ENCODE measurements at regions not wholly inside any gene's neighbourhood (a gene's known extent, or its start where the extent isn't known, plus 50 kb on each side); places are given as distances from the start of the nearest gene placed in this dataset.
A peak's percentile ranks its signal among the peaks of the same experiment; 100 is the strongest.

DNA sequence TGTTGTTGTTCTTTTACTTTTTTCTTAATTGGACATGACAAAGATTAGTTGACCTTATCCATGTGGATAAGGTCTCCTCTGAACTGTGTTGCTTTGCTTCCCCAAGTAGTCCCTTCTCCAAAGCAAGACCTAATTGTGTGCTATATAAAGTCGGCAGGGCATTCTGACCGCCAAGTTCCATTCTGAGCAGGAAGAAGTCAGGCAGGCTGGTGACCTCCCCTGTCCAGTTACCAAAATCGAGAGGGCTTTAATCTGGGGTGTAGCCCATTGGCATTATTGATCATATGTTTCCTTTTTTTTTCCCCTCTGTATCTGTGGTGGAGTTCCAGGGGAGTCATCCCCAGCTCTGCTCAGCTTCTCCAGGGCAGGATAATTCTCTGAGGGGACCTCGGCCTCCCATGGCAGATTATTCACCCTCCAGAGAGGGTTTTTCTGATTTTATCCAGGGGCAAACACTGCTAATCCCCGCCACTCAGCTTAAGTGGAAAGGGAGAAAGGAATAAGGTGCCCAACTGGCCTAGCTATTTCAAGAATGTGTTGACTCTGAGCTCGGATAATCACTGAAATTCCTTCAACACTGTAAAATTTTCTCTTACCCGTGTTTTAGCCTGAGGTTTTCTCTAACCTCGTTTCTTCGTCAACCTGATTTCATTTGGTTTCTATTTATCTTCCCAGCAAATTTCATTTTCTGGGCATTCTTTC, 71.8 kb upstream of the L3MBTL3 start:
- no peak overlapping the region for H2BK120ac ChIP-seq (ENCODE audit: low read depth, low read length)
- H3K23ac ChIP-seq (ENCODE audit: low read length in 2 of 2): no peak overlapping the region
- no peaks in the 10 kb centered on the region for H3K36me3 ChIP-seq (ENCODE audit: control insufficient read depth in 1 of 2, insufficient read depth in 2 of 2, low read depth in 1 of 2, low read length in 2 of 2)
- no peak overlapping the region for H3K18ac ChIP-seq (ENCODE audit: low read depth in 1 of 2, low read length in 2 of 2)
- no peak for DNase-seq
- peak overlapping the region; percentile 80 for H2AK5ac ChIP-seq (ENCODE audit: low read length, severe bottlenecking)
- H4K91ac ChIP-seq (ENCODE audit: low read length): no peak overlapping the region
- no peaks in the 10 kb centered on the region for H3K27me3 ChIP-seq (ENCODE audit: control insufficient read depth in 1 of 2, insufficient read depth in 1 of 2, low read length in 2 of 2)
- no peak overlapping the region for H3K14ac ChIP-seq (ENCODE audit: low read length in 2 of 2)
- H3K79me1 ChIP-seq (replicated peaks; ENCODE audit: low read length, poor library complexity, severe bottlenecking): no peaks in the 10 kb centered on the region
- no peak overlapping the region for H2AFZ ChIP-seq (ENCODE audit: low read depth, low read length)
- no peak overlapping the region for H3K4ac ChIP-seq (ENCODE audit: low read depth in 1 of 2, low read length in 2 of 2)
- no peak overlapping the region for H2BK15ac ChIP-seq (ENCODE audit: low read depth, poor library complexity, severe bottlenecking)
- H2BK12ac ChIP-seq (ENCODE audit: low read length in 2 of 2): no peak overlapping the region
- H3K27ac ChIP-seq (ENCODE audit: low read length, poor library complexity, severe bottlenecking): no peak overlapping the region
- 59% methylated on average over 9 of the region's 9 CpGs for WGBS
- H3K4me1 ChIP-seq (ENCODE audit: control insufficient read depth, insufficient read depth, low read depth, low read length): peaks cover 2% of the 10 kb centered on the region
- H3K9ac ChIP-seq (ENCODE audit: low read length): no peak overlapping the region
- H3K9me3 ChIP-seq (ENCODE audit: control insufficient read depth, low read length): no peaks in the 10 kb centered on the region
- H3K4me2 ChIP-seq (ENCODE audit: low read length, poor library complexity, severe bottlenecking): no peak overlapping the region
- H2BK5ac ChIP-seq (ENCODE audit: low read depth, low read length, poor library complexity, severe bottlenecking): no peak overlapping the region
- no peak overlapping the region for H4K8ac ChIP-seq (ENCODE audit: low read length)
- no peak overlapping the region for H3K4me3 ChIP-seq (ENCODE audit: insufficient read depth in 1 of 2, low read depth in 1 of 2, low read length in 2 of 2)

DNA sequence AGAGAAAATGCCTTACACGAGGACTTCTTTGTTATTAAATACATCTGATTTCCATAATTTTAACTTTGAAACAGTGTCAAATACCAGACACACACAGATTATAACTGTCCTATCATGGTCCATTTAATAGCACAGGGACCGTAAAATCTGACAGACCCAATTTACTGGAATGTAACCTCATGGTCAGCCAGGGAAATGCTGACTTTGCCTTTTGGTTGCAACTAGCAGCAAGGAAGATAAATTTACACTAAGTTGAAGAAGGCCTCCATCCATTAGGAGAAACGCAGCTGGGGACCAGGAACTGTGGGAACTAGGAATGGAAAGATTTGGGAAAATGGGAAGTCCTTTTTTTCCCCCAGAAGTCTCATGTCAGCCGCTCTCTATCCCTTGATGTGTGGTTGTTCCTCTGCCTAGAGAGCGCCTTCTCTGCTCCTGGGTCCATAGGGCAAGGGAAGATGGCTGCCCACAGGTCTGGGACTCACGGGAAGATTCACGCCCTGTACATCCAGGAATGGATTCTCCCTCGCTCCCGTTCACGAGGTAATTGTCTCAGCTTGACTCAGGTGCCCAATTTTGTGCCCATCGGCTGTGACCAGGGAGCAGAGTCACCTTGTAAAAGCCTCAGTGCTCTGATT, 74.6 kb upstream of the L3MBTL3 start:
- Histone ChIP-seq H2AFZ (ENCODE audit: low read depth, low read length) (no peak overlapping the region), H4K91ac (ENCODE audit: low read length) (no peak overlapping the region), H3K14ac (ENCODE audit: low read length in 2 of 2) (no peak overlapping the region), H3K18ac (ENCODE audit: low read depth in 1 of 2, low read length in 2 of 2) (no peak overlapping the region), H3K27ac (ENCODE audit: low read length, poor library complexity, severe bottlenecking) (no peak overlapping the region), H3K79me1 (replicated peaks; ENCODE audit: low read length, poor library complexity, severe bottlenecking) (no peaks in the 10 kb centered on the region), H3K4me2 (ENCODE audit: low read length, poor library complexity, severe bottlenecking) (no peak overlapping the region), H4K8ac (ENCODE audit: low read length) (no peak overlapping the region), H2BK5ac (ENCODE audit: low read depth, low read length, poor library complexity, severe bottlenecking) (no peak overlapping the region), H2BK12ac (ENCODE audit: low read length in 2 of 2) (no peak overlapping the region), H3K36me3 (ENCODE audit: control insufficient read depth in 1 of 2, insufficient read depth in 2 of 2, low read depth in 1 of 2, low read length in 2 of 2) (no peaks in the 10 kb centered on the region), H3K4me3 (ENCODE audit: insufficient read depth in 1 of 2, low read depth in 1 of 2, low read length in 2 of 2) (no peak overlapping the region), H3K9me3 (ENCODE audit: control insufficient read depth, low read length) (no peaks in the 10 kb centered on the region), H2BK15ac (ENCODE audit: low read depth, poor library complexity, severe bottlenecking) (no peak overlapping the region), H3K4me1 (ENCODE audit: control insufficient read depth, insufficient read depth, low read depth, low read length) (peaks cover 2% of the 10 kb centered on the region), H3K9ac (ENCODE audit: low read length) (no peak overlapping the region), H3K27me3 (ENCODE audit: control insufficient read depth in 1 of 2, insufficient read depth in 1 of 2, low read length in 2 of 2) (no peaks in the 10 kb centered on the region), H2BK120ac (ENCODE audit: low read depth, low read length) (no peak overlapping the region), H3K4ac (ENCODE audit: low read depth in 1 of 2, low read length in 2 of 2) (no peak overlapping the region), H3K23ac (ENCODE audit: low read length in 2 of 2) (no peak overlapping the region), H2AK5ac (ENCODE audit: low read length, severe bottlenecking) (no peak overlapping the region)
- 94% methylated on average over 10 of the region's 11 CpGs for WGBS
- DNase-seq: no peak

DNA sequence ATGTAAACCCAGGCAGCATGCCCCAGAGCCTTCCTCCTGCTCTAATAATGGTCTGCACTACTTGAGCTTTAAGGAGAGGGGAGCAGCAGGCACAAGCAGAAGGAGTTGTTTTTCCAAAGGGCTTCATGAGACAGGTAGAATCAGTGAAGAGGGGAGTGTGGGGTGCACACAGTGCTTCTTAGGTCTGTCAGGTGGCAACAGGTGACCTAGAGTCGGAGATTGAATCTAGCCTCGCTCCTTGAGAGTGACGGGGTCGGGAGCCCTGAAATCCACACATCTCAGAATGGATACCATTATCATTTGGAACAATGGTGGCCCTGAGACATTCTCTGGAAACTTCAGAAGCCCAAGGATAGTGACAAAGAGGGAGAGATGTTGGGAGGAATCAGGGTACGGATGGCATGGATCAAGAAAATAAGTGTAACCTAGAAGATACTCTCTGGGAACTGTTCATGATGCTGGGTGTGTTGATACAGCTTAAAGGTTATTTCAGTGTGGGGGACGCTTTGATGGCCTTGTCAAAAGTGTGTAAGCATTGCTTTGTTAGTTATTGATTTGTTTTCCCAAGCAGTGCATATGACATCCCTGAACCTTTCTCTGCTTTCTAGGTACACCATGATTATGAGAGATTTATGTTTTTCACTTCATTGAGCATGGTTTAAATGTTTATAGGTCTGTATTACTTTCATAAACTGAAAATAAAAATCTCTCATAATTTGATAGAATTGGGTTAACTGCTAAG, 77.8 kb upstream of the L3MBTL3 start:
- Histone ChIP-seq H2AK5ac (ENCODE audit: low read length, severe bottlenecking) (no peak overlapping the region), H3K4me1 (ENCODE audit: control insufficient read depth, insufficient read depth, low read depth, low read length) (no peaks in the 10 kb centered on the region), H3K27ac (ENCODE audit: low read length, poor library complexity, severe bottlenecking) (no peak overlapping the region), H2BK15ac (ENCODE audit: low read depth, poor library complexity, severe bottlenecking) (no peak overlapping the region), H2AFZ (ENCODE audit: low read depth, low read length) (no peak overlapping the region), H3K9me3 (ENCODE audit: control insufficient read depth, low read length) (no peaks in the 10 kb centered on the region), H3K14ac (ENCODE audit: low read length in 2 of 2) (peak overlapping the region in 1 of 2 experiments; percentile 60), H3K4ac (ENCODE audit: low read depth in 1 of 2, low read length in 2 of 2) (no peak overlapping the region), H2BK5ac (ENCODE audit: low read depth, low read length, poor library complexity, severe bottlenecking) (no peak overlapping the region), H2BK120ac (ENCODE audit: low read depth, low read length) (no peak overlapping the region), H4K91ac (ENCODE audit: low read length) (no peak overlapping the region), H3K27me3 (ENCODE audit: control insufficient read depth in 1 of 2, insufficient read depth in 1 of 2, low read length in 2 of 2) (no peaks in the 10 kb centered on the region), H4K8ac (ENCODE audit: low read length) (no peak overlapping the region), H3K9ac (ENCODE audit: low read length) (no peak overlapping the region), H3K23ac (ENCODE audit: low read length in 2 of 2) (no peak overlapping the region), H2BK12ac (ENCODE audit: low read length in 2 of 2) (no peak overlapping the region), H3K18ac (ENCODE audit: low read depth in 1 of 2, low read length in 2 of 2) (no peak overlapping the region), H3K4me2 (ENCODE audit: low read length, poor library complexity, severe bottlenecking) (no peak overlapping the region), H3K4me3 (ENCODE audit: insufficient read depth in 1 of 2, low read depth in 1 of 2, low read length in 2 of 2) (no peak overlapping the region), H3K36me3 (ENCODE audit: control insufficient read depth in 1 of 2, insufficient read depth in 2 of 2, low read depth in 1 of 2, low read length in 2 of 2) (no peaks in the 10 kb centered on the region), H3K79me1 (replicated peaks; ENCODE audit: low read length, poor library complexity, severe bottlenecking) (no peaks in the 10 kb centered on the region)
- DNase-seq: no peak
- WGBS: 84% methylated on average over 6 of the region's 6 CpGs

DNA sequence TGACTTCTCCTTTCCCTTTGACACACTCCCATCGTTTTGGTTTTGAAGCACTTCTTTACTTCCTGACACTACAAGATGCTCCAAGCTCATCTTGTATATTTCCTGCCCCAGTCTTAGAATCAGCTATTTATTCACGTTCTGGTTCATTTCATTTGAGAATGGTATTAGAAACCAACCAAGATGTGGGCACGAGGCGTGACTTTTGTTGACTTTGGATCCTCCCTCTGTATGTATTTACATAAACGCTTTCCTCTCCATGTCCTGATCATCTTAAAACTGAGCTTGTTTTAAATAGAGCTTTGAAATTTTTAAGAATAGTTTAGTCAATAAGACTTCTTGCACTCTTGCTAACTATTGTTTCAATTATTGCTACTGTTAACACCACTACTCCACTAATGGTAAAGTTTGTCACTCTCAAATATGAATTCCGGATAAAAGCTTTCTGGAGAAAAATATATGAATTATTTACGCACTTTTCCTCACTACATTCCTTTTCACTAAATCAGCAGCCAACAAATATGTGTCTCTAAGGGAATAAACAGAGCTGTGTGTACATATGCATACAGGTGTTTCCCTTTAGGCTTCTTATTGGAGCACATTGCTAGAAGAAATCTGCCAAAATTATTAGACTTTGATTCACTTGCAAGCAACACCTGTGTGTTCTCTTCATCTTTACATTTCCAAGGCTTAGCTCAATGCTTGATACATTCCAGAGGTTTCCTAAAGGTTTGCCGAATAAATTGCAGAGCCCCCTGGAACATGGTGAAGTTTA, 77.3 kb upstream of the TMEM244 start:
- no peak overlapping the region for H2BK120ac ChIP-seq (ENCODE audit: low read depth, low read length)
- WGBS: over 99% methylated on average over 5 of the region's 8 CpGs
- no peak overlapping the region for H3K9ac ChIP-seq (ENCODE audit: low read length)
- no peak overlapping the region for H3K23ac ChIP-seq (ENCODE audit: low read length in 2 of 2)
- no peak overlapping the region for H2BK15ac ChIP-seq (ENCODE audit: low read depth, poor library complexity, severe bottlenecking)
- no peak overlapping the region for H4K91ac ChIP-seq (ENCODE audit: low read length)
- no peaks in the 10 kb centered on the region for H3K9me3 ChIP-seq (ENCODE audit: control insufficient read depth, low read length)
- DNase-seq: no peak
- H2BK5ac ChIP-seq (ENCODE audit: low read depth, low read length, poor library complexity, severe bottlenecking): no peak overlapping the region
- H3K36me3 ChIP-seq (ENCODE audit: control insufficient read depth in 1 of 2, insufficient read depth in 2 of 2, low read depth in 1 of 2, low read length in 2 of 2): no peaks in the 10 kb centered on the region
- H2AFZ ChIP-seq (ENCODE audit: low read depth, low read length): no peak overlapping the region
- no peak overlapping the region for H3K4ac ChIP-seq (ENCODE audit: low read depth in 1 of 2, low read length in 2 of 2)
- no peaks in the 10 kb centered on the region for H3K27me3 ChIP-seq (ENCODE audit: control insufficient read depth in 1 of 2, insufficient read depth in 1 of 2, low read length in 2 of 2)
- H3K27ac ChIP-seq (ENCODE audit: low read length, poor library complexity, severe bottlenecking): no peak overlapping the region
- no peak overlapping the region for H3K14ac ChIP-seq (ENCODE audit: low read length in 2 of 2)
- peak overlapping the region; percentile 22 for H3K4me2 ChIP-seq (ENCODE audit: low read length, poor library complexity, severe bottlenecking)
- H3K79me1 ChIP-seq (replicated peaks; ENCODE audit: low read length, poor library complexity, severe bottlenecking): no peaks in the 10 kb centered on the region
- H3K4me1 ChIP-seq (ENCODE audit: control insufficient read depth, insufficient read depth, low read depth, low read length): no peaks in the 10 kb centered on the region
- no peak overlapping the region for H3K4me3 ChIP-seq (ENCODE audit: insufficient read depth in 1 of 2, low read depth in 1 of 2, low read length in 2 of 2)
- H4K8ac ChIP-seq (ENCODE audit: low read length): no peak overlapping the region
- H3K18ac ChIP-seq (ENCODE audit: low read depth in 1 of 2, low read length in 2 of 2): no peak overlapping the region
- no peak overlapping the region for H2BK12ac ChIP-seq (ENCODE audit: low read length in 2 of 2)
- no peak overlapping the region for H2AK5ac ChIP-seq (ENCODE audit: low read length, severe bottlenecking)

Measured in mesenchymal stem cell (in vitro differentiated cells and primary cell).